Liver (tissue), 8 donors: ENCODE measurements at regions not wholly inside any gene's neighbourhood (a gene's known extent, or its start where the extent isn't known, plus 50 kb on each side); places are given as distances from the start of the nearest gene placed in this dataset.

Experiments
- DNase-seq: peaks from one replicate; pipeline ENCODE4 v3.0.0-alpha.2; 2017; ENCODE audit warnings: low spot score
- H3K27ac ChIP-seq, 2 donors: one replicate each; pipeline ENCODE4 v1.7.0; 2013; ENCODE audit warnings: inconsistent platforms in 2 of 2, low read length in 2 of 2, control low read depth in 1 of 2, low read depth in 1 of 2, mild to moderate bottlenecking in 1 of 2
- H3K27me3 ChIP-seq, 4 donors: one replicate each; pipeline versions ENCODE4 v1.6.1 to v1.7.0; 2013; ENCODE audit warnings: low read length in 3 of 4, inconsistent platforms in 1 of 4, mild to moderate bottlenecking in 1 of 4, moderate library complexity in 1 of 4; ENCODE audit not compliant: control insufficient read depth in 4 of 4, insufficient read depth in 4 of 4
- H3K36me3 ChIP-seq, 4 donors: one replicate each; pipeline versions ENCODE4 v1.6.1 to v1.7.0; 2013; ENCODE audit warnings: low read length in 3 of 4, mild to moderate bottlenecking in 3 of 4, low read depth in 1 of 4, moderate library complexity in 1 of 4; ENCODE audit not compliant: control insufficient read depth in 4 of 4, insufficient read depth in 3 of 4
- H3K4me1 ChIP-seq, 4 donors: one replicate each; pipeline versions ENCODE4 v1.6.1 to v1.7.0; 2013; ENCODE audit warnings: low read length in 3 of 4, mild to moderate bottlenecking in 3 of 4, moderate library complexity in 1 of 4; ENCODE audit not compliant: control insufficient read depth in 4 of 4, insufficient read depth in 4 of 4
- H3K4me3 ChIP-seq, 3 donors: one replicate each; pipeline versions ENCODE4 v1.6.1 to v1.7.0; 2013; ENCODE audit warnings: low read length in 3 of 3, control low read depth in 1 of 3, low read depth in 1 of 3, mild to moderate bottlenecking in 1 of 3
- H3K9ac ChIP-seq, 2 donors: one replicate each; pipeline ENCODE4 v1.7.0; 2013; ENCODE audit warnings: low read length in 2 of 2, mild to moderate bottlenecking in 2 of 2, moderate library complexity in 2 of 2, control low read depth in 1 of 2, low read depth in 1 of 2
- H3K9me3 ChIP-seq, 4 donors: one replicate each; pipeline versions ENCODE4 v1.6.1 to v1.7.0; 2013; ENCODE audit warnings: low read length in 3 of 4; ENCODE audit not compliant: control insufficient read depth in 4 of 4
- CTCF ChIP-seq: fragments of 150-350 bp; IDR thresholded peaks from 2 replicates; pipeline ENCODE4 v1.5.1; 2017; ENCODE audit warnings: improper control_type of control experiment, low read depth, low read length; ENCODE audit not compliant: missing input control
- EGR1 ChIP-seq, 2 donors: IDR thresholded peaks; 2 replicates each; pipeline ENCODE4 v1.6.1; 2016 to 2018; ENCODE audit warnings: antibody characterized with exemption in 2 of 2, low read depth in 2 of 2
- FOXA1 ChIP-seq: IDR thresholded peaks from 2 replicates; pipeline ENCODE4 v1.6.1; 2016; ENCODE audit warnings: antibody characterized with exemption
- FOXA2 ChIP-seq: IDR thresholded peaks from 2 replicates; pipeline ENCODE4 v1.6.1; 2016; ENCODE audit warnings: antibody characterized with exemption
- GABPA ChIP-seq, 2 donors: IDR thresholded peaks in 1 of 2; conservative IDR thresholded peaks in 1 of 2; 2 replicates each; pipeline ENCODE4 v1.6.1; 2016; ENCODE audit warnings: antibody characterized with exemption in 2 of 2, mild to moderate bottlenecking in 1 of 2, moderate library complexity in 1 of 2
- HNF4A ChIP-seq, 2 donors: conservative IDR thresholded peaks; 2 replicates each; pipeline ENCODE4 v1.6.1; 2016; ENCODE audit warnings: antibody characterized with exemption in 2 of 2, mild to moderate bottlenecking in 2 of 2
- HNF4G ChIP-seq: IDR thresholded peaks from 2 replicates; pipeline ENCODE4 v1.6.1; 2016; ENCODE audit warnings: antibody characterized with exemption
- JUND ChIP-seq, 2 donors: IDR thresholded peaks; 2 replicates each; pipeline ENCODE4 v1.6.1; 2016; ENCODE audit warnings: antibody characterized with exemption in 2 of 2
- NR2F2 ChIP-seq: IDR thresholded peaks from 2 replicates; pipeline ENCODE4 v1.6.1; 2016; ENCODE audit warnings: antibody characterized with exemption
- RAD21 ChIP-seq, 2 donors: IDR thresholded peaks; 2 replicates each; pipeline ENCODE4 v1.6.1; 2016; ENCODE audit warnings: antibody characterized with exemption in 2 of 2, mild to moderate bottlenecking in 2 of 2
- RXRA ChIP-seq, 2 donors: IDR thresholded peaks; 2 replicates each; pipeline ENCODE4 v1.6.1; 2017 to 2018; ENCODE audit warnings: antibody characterized with exemption in 2 of 2, mild to moderate bottlenecking in 1 of 2
- SP1 ChIP-seq: IDR thresholded peaks from 2 replicates; pipeline ENCODE4 v1.6.1; 2018; ENCODE audit warnings: antibody characterized with exemption, mild to moderate bottlenecking
- TAF1 ChIP-seq: conservative IDR thresholded peaks from 2 replicates; pipeline ENCODE4 v1.6.1; 2016; ENCODE audit warnings: antibody characterized with exemption, mild to moderate bottlenecking
- YY1 ChIP-seq: IDR thresholded peaks from 2 replicates; pipeline ENCODE4 v1.6.1; 2016; ENCODE audit warnings: antibody characterized with exemption, mild to moderate bottlenecking
- ZBTB33 ChIP-seq: IDR thresholded peaks from 2 replicates; pipeline ENCODE4 v1.6.1; 2016; ENCODE audit warnings: antibody characterized with exemption
- WGBS: extraction: QIAGEN DNeasy Blood & Tissue Kit; methylation state at CpG from one replicate; pipeline ENCODE4 v1.1.7; 2013; 5-methylcytosine and 5-hydroxymethylcytosine counted together
- TF ChIP-seq, protein P1 (sequence below): IDR thresholded peaks from 2 replicates; pipeline ENCODE4 v1.6.1; 2016; ENCODE audit warnings: antibody characterized with exemption
- TF ChIP-seq, protein P2 (sequence below): IDR thresholded peaks from 2 replicates; pipeline ENCODE4 v1.6.1; 2016; ENCODE audit warnings: antibody characterized with exemption
- TF ChIP-seq, protein P3 (sequence below): IDR thresholded peaks from 2 replicates; pipeline ENCODE4 v1.6.1; 2016; ENCODE audit warnings: antibody characterized with exemption, mild to moderate bottlenecking
- donor health status: healthy.
- donor health status: healthy.
- donor health status: healthy.
- donor health status: healthy.
- donor health status: healthy.

GRCh38 chr21:19322360-19322759 is 918.8 kb upstream of the TMPRSS15 start:
- Histone ChIP-seq H3K9me3 (peaks cover 0 to under 1% (median 0%) of the 10 kb centered on the region in 4 donors), H3K4me1 (no peaks in the 10 kb centered on the region), H3K27me3 (no peaks in the 10 kb centered on the region), H3K9ac (no peak overlapping the region), H3K36me3 (no peaks in the 10 kb centered on the region), H3K4me3 (no peak overlapping the region), H3K27ac (no peak overlapping the region)
- WGBS, result 25% methylated on average over 1 of the region's 1 CpG
- no peak for DNase-seq
- TF ChIP-seq SP1 (no peak), FOXA2 (no peak), GABPA (IDR thresholded peaks at IDR 0.05 in 1 of 2, conservative IDR thresholded peaks at IDR 0.05 in 1 of 2) (no peak), EGR1 (IDR thresholded peaks at IDR 0.05; ENCODE audit: low read depth in 2 of 2) (no peak), YY1 (no peak), RXRA (IDR thresholded peaks at IDR 0.05) (no peak), HNF4A (conservative IDR thresholded peaks at IDR 0.05) (no peak), RAD21 (IDR thresholded peaks at IDR 0.05) (peak in 1 of 2 donors; percentile 11)
- TF ChIP-seq, protein P1, sequence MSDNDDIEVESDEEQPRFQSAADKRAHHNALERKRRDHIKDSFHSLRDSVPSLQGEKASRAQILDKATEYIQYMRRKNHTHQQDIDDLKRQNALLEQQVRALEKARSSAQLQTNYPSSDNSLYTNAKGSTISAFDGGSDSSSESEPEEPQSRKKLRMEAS, result no peak

DNA sequence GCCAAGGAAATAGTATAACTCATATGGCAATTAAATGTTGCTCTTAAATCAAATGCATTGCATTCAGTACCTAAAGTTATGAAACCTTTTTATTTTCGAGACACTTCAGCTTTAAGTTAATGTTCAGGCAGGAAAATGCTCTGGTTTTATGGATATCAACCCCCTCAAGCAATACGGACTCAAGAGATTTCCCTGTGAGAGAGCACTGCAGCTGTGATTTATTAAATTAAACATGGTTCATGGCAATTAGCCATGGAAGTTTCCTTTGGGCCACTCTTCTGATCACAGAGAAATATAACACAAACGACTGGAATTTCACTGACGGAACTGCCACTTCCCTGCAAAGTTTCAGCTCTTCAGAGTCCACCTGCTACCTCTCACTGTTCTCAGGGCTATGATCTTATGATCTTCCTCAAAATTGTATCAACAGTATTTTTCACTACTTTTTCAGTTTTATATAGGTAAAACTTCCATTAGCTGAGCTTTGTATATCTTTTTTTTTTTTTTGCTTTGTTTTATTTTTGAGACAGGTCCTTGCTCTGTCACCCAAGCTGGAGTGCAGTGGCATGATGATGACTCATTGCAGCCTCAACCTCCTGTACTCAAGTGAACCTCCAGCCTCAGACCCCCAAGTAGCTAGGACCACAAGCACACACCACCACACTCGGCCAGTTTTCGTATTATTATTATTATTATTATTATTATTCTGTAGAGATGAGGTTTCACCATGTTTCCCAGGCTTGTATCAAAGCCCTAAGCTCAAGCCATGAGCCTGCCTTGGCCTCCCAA is 923.1 kb upstream of the TMPRSS15 start:
- TF ChIP-seq RAD21 (IDR thresholded peaks at IDR 0.05), result no peak
- TF ChIP-seq, protein P2, sequence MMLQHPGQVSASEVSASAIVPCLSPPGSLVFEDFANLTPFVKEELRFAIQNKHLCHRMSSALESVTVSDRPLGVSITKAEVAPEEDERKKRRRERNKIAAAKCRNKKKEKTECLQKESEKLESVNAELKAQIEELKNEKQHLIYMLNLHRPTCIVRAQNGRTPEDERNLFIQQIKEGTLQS, result no peak
- TF ChIP-seq RXRA (IDR thresholded peaks at IDR 0.05), result no peak
- no peak for TF ChIP-seq HNF4G
- TF ChIP-seq TAF1, result no peak
- TF ChIP-seq FOXA2, result no peak
- no peak for TF ChIP-seq HNF4A (conservative IDR thresholded peaks at IDR 0.05)
- no peak for TF ChIP-seq YY1
- TF ChIP-seq, protein P3, sequence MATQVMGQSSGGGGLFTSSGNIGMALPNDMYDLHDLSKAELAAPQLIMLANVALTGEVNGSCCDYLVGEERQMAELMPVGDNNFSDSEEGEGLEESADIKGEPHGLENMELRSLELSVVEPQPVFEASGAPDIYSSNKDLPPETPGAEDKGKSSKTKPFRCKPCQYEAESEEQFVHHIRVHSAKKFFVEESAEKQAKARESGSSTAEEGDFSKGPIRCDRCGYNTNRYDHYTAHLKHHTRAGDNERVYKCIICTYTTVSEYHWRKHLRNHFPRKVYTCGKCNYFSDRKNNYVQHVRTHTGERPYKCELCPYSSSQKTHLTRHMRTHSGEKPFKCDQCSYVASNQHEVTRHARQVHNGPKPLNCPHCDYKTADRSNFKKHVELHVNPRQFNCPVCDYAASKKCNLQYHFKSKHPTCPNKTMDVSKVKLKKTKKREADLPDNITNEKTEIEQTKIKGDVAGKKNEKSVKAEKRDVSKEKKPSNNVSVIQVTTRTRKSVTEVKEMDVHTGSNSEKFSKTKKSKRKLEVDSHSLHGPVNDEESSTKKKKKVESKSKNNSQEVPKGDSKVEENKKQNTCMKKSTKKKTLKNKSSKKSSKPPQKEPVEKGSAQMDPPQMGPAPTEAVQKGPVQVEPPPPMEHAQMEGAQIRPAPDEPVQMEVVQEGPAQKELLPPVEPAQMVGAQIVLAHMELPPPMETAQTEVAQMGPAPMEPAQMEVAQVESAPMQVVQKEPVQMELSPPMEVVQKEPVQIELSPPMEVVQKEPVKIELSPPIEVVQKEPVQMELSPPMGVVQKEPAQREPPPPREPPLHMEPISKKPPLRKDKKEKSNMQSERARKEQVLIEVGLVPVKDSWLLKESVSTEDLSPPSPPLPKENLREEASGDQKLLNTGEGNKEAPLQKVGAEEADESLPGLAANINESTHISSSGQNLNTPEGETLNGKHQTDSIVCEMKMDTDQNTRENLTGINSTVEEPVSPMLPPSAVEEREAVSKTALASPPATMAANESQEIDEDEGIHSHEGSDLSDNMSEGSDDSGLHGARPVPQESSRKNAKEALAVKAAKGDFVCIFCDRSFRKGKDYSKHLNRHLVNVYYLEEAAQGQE, result no peak
- no peak for TF ChIP-seq FOXA1
- TF ChIP-seq, protein P1, result no peak
- TF ChIP-seq EGR1 (IDR thresholded peaks at IDR 0.05; ENCODE audit: low read depth in 2 of 2), result no peak
- no peak for TF ChIP-seq NR2F2
- TF ChIP-seq SP1, result no peak
- no peak for TF ChIP-seq GABPA (IDR thresholded peaks at IDR 0.05 in 1 of 2, conservative IDR thresholded peaks at IDR 0.05 in 1 of 2)
- no peak for TF ChIP-seq ZBTB33
- TF ChIP-seq CTCF, result no peak
- TF ChIP-seq JUND (IDR thresholded peaks at IDR 0.05), result no peak
- Histone ChIP-seq H3K4me1 (no peaks in the 10 kb centered on the region), H3K9me3 (peaks cover 0 to 3% (median 0%) of the 10 kb centered on the region in 4 donors), H3K27ac (no peak overlapping the region), H3K36me3 (no peaks in the 10 kb centered on the region), H3K9ac (no peak overlapping the region), H3K4me3 (no peak overlapping the region), H3K27me3 (no peaks in the 10 kb centered on the region)
- 72% methylated on average over 6 of the region's 6 CpGs for WGBS
- DNase-seq, result no peak
